ENCODE measurements at regions not wholly inside any gene's neighbourhood (a gene's known extent, or its start where the extent isn't known, plus 50 kb on each side); places are given as distances from the start of the nearest gene placed in this dataset.

DNA sequence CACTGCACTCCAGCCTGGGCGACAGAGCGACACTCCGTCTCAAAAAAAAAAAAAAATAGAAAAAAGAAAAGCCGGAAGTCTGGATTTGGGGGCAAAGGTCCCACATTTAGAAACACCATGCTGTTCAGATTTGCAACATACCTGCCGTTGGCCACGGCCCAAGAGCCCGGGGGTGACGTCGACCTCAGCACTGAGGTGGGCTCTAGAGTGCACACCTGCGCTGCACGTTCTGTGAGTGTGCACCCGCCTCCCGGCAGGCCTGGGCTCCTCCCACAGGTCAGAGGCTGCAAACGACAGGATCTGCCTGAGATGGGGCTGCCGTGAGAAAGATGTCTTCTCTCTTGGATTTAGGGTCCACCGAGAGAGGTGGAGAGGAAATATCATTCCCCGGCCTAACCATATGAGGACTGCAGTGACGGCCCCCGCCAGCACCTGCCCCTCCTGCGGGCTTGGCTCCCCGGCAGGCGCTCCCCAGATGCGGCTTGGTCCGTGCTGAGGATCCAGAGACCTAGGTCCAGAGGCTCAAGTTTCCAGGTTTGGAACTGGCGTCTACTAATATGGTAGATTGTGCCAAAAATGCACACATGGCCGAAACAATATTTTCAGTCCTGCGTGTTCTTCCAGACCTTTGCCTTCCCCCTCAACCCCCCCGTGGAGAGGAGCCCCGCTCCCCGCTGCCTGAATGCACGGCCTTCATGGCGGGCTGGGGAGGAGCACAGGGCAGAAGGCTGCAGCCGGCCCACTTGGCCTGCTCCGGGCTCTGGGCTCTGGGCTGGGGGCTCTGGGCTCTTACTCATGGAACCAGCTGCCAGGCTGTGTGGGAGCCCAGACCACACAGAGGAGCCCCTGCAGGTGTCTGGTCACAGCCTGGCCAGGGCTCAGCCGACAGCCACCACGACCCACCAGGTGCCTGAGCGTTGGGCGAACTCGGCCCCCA, 58.8 kb upstream of the FBRSL1 start:
- in situ Hi-C loops (cut with MboI; ENCODE audit: low sequenced_read_pairs), result no loop called here
- H4K91ac ChIP-seq (ENCODE audit: insufficient read depth, low read depth, low read length), result no peak overlapping the region
- DNase-seq, result no peak
- no peaks in the 10 kb centered on the region; the same call in 1 of the 2 replicates for H3K4me1 ChIP-seq (ENCODE audit: control insufficient read depth, insufficient read depth, low read length)
- dilution Hi-C loops (cut with HindIII; ENCODE audit: low sequenced_read_pairs, unreplicated experiment), result no loop called here
- H3K4me2 ChIP-seq (ENCODE audit: low read depth, low read length), result no peak overlapping the region
- no peak overlapping the region for H3K4me3 ChIP-seq (ENCODE audit: insufficient read depth, low read depth, low read length)
- H2BK20ac ChIP-seq (ENCODE audit: low read depth, low read length), result no peak overlapping the region
- no peak overlapping the region for H4K8ac ChIP-seq (ENCODE audit: low read depth in 2 of 2, low read length in 2 of 2)
- POLR2A ChIA-PET (ENCODE audit: unreplicated experiment), result no interaction called here
- no peak overlapping the region for H2AK9ac ChIP-seq (replicated peaks; ENCODE audit: low read depth, low read length, poor library complexity)
- no peak overlapping the region for H2BK120ac ChIP-seq (ENCODE audit: low read depth, low read length)
- no peak overlapping the region for H3K14ac ChIP-seq (replicated peaks; ENCODE audit: low read depth, low read length)
- no peak overlapping the region for H3K23ac ChIP-seq (ENCODE audit: low read depth, low read length)
- CTCF ChIA-PET, result interaction anchor here (1.1 kb wide), 1 partner anchor 10 kb away, joined by 3 read pairs; no protein-coding TSS in a partner anchor
- no peaks in the 10 kb centered on the region for H3K36me3 ChIP-seq (ENCODE audit: control insufficient read depth, insufficient read depth, low read length)
- no peak overlapping the region for H3K27ac ChIP-seq (ENCODE audit: insufficient read depth, low read length)
- H2AK5ac ChIP-seq (ENCODE audit: low read depth, low read length), result no peak overlapping the region
- BruUV-seq (replicated peaks), result no TSS peak
- H2BK15ac ChIP-seq (ENCODE audit: low read depth, low read length), result no peak overlapping the region
- intact Hi-C loops (cut with micrococcal nuclease), result no loop called here
- H3K18ac ChIP-seq (ENCODE audit: low read depth, low read length), result no peak overlapping the region
- H2AFZ ChIP-seq (replicated peaks; ENCODE audit: low read length, poor library complexity), result no peak overlapping the region
- H2BK5ac ChIP-seq (ENCODE audit: low read depth, low read length, poor library complexity, severe bottlenecking), result no peak overlapping the region
- WGBS, 2 experiments (ENCODE audit: extremely low coverage in 2 of 2, insufficient read length in 1 of 2), result 49% methylated on average over 21 of the region's 39 CpGs; no CpG with 5 or more reads in 1 of the 2 experiments
- TF ChIP-seq, protein P1, sequence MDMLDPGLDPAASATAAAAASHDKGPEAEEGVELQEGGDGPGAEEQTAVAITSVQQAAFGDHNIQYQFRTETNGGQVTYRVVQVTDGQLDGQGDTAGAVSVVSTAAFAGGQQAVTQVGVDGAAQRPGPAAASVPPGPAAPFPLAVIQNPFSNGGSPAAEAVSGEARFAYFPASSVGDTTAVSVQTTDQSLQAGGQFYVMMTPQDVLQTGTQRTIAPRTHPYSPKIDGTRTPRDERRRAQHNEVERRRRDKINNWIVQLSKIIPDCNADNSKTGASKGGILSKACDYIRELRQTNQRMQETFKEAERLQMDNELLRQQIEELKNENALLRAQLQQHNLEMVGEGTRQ (IDR thresholded peaks at IDR 0.05; ENCODE audit: low read depth, low read length), result no peak
- TF ChIP-seq POLR2A (IDR thresholded peaks at IDR 0.05; ENCODE audit: low read depth, low read length) (no peak), RFX5 (IDR thresholded peaks at IDR 0.05; ENCODE audit: low read depth, low read length) (no peak), MAZ (IDR thresholded peaks at IDR 0.05; ENCODE audit: borderline replicate concordance, low read depth, low read length) (no peak)
- no peaks in the 10 kb centered on the region for H3K79me1 ChIP-seq (ENCODE audit: low read depth in 1 of 2, low read length in 2 of 2)
- peaks cover 39% of the 10 kb centered on the region for H3K27me3 ChIP-seq (ENCODE audit: control insufficient read depth, insufficient read depth, low read length)
- no peak overlapping the region for H3K56ac ChIP-seq (ENCODE audit: extremely low read depth, insufficient read depth, low read length)
- peaks cover 4% of the 10 kb centered on the region; the same call in 1 of the 2 replicates for H3K9me1 ChIP-seq (ENCODE audit: insufficient read depth, low read length)
- H3K9me3 ChIP-seq (ENCODE audit: control insufficient read depth, insufficient read depth, low read length), result no peaks in the 10 kb centered on the region
- no peak for ATAC-seq (ENCODE audit: low read depth)
- H3K4ac ChIP-seq (ENCODE audit: low read depth, low read length), result no peak overlapping the region
- H4K5ac ChIP-seq (ENCODE audit: low read depth, low read length), result no peak overlapping the region
- H4K20me1 ChIP-seq (ENCODE audit: insufficient read depth, low read length), result peaks cover 5% of the 10 kb centered on the region; the same call in 1 of the 2 replicates
- H3K9ac ChIP-seq (ENCODE audit: low read depth, low read length), result no peak overlapping the region

All from IMR-90 (cell line).